Limb (tissue), 2 donors: ENCODE measurements at regions not wholly inside any gene's neighbourhood (a gene's known extent, or its start where the extent isn't known, plus 50 kb on each side); places are given as distances from the start of the nearest gene placed in this dataset.

Experiments
- DNase-seq, 2 donors: peaks; one replicate each; pipeline ENCODE4 v3.0.0-alpha.2; 2016; ENCODE audit errors: extremely low spot score in 2 of 2

GRCh38 chr4:67125636-67126514 lies 419.4 kb downstream of the CENPC start:
- no peak for DNase-seq

GRCh38 chr4:67124716-67125115 lies 420.6 kb downstream of the CENPC start:
- no peak for DNase-seq

GRCh38 chr4:67122029-67122428 lies 423.3 kb downstream of the CENPC start:
- no peak for DNase-seq

DNA sequence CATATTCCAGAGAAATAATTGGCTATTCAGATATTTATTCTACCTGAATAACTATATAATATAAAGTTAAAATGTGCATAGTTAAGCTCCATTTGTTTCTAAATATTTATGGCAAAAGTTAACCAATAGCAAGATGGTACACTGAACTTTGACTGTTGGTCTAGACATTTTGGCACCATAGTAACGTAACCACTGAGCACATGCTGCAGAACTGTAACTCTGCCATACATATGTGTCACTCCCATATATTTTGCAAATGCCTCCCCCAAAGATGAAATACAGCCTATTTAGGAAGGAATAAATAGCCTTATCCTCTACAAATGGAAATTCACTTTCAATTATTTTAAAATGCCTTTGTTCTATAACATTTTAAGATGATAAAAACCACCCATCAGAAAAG lies 424.9 kb downstream of the CENPC start:
- DNase-seq, result no peak

DNA sequence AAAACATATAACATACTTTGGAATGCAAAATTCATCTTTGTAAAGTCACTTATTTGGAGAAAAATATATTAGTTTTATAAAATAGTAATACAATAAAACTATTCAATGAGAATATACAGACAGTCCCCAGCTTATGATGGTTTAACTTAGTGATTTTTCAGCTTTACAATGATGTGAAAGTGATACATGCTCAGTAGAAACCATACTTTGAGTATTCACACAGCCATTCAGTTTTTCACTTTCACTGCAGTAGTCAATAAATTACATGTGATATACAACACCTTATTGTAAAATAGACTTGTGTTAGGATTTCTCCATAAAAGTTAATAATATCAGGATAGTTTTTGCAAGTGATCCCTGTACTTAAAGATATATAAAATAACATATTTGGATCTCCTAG lies 436.0 kb downstream of the CENPC start:
- DNase-seq, result no peak

DNA sequence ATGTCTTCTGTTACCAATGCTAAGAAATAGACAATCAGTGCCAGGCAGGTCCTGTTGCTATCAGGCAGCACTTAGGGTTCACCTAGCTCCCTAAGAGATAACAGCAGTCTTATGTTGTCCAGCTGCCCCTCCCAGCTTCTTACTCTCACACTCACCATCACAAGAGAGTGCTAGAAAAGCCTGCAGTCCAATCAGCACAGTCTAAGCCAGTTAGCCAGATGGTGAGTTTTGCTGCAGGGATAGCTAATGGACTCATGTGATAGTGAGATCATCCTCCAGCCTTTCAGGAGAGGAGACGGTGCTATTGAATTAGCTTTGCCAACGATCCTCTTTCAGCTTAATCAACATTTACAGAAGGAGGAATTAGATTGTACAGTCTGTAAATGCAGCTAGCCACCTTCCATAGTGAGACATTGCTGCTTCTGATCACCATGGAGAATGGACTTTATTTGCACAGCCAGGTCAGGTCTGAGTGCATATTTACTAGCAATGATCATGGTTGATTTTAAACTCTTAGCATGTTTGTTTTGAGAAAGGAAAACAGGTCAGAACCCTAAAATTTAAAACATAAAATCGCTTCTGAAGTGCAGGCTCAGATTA lies 438.3 kb downstream of the CENPC start:
- no peak for DNase-seq

- no peak for DNase-seq
Measured at GRCh38 chr4:67104145-67104544, 441.2 kb downstream of the CENPC start.

- DNase-seq, result no peak
Measured at GRCh38 chr4:67103001-67103747, 442.1 kb downstream of the CENPC start.

DNA sequence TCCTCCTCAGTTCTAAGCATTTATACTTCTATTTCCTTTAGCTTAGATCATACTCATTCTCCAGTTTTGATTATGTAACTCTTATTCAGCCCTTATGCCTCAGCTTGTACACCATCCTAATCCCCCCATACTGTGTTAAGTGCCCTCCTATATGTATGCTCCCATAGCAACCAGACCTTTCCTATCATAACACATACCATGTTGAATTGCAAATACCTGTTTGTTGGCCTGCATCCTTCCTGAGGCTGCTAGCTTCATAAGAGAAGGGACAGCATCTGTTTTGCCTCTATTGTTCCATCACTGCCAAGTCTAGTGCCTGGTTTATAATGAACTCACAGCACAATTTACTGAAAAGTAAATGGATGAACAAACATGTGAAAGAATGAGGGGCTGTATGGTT lies 443.7 kb downstream of the CENPC start:
- DNase-seq, result no peak

DNA sequence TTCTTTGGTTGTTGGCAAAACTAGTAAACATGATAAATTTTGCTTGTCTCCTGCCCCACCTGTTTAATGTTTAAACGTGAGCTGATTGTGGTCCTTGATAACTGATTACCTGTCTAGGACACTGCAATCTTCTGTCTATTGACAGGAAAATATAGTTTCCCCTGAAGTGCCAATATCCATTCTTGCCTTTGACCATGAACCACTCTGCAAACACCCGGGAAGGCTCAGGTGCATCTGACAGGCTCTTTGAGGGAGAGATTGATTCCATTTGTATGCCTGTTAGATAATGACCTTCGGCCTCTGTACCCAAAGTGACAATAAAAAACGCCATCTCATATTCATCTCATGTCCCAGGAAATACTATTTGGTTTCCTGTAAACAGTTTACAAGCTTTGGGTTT lies 453.0 kb downstream of the CENPC start:
- no peak for DNase-seq

DNA sequence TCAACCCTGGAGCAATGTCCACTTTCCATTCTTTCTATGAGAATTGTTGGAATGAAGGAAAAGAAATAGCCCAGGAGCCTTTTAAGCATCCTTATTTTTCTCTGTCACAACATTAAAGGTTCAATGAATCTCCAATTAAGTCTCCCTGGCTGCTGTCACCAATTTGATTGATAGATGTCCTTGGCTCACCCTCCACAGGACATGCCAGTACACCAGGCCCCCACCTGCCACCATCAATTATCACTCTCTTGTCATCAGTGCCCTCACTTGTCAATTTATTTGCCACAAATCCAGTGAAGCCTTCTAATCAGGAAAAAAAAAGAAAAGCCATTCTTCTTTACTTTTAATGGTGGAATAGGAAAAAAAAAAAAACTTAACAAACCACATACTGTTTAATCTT lies 453.6 kb downstream of the CENPC start:
- DNase-seq, result no peak

GRCh38 chr4:67087897-67088296 lies 457.4 kb downstream of the CENPC start:
- no peak for DNase-seq

DNA sequence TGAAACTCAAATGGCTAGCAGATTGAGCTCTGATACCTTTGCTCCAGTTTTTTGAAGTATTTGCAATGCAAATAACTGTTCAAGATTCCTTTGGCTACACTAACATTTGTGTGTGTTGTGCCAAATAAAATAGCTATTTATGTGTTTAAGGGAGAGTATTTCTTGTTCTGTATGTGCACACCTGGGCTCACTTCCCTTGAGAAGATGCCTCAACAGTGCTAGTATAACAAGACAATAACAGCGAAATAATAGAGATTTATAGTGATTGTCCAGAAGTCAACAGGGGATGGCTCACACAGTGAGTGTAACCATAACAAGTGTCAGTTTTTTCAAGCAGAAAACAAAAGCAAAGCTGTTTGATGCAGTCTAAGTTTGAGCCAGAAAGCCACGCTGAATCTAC lies 460.5 kb downstream of the CENPC start:
- DNase-seq, result no peak

- DNase-seq, result no peak
Measured at GRCh38 chr4:67083496-67083895, 461.8 kb downstream of the CENPC start.

DNA sequence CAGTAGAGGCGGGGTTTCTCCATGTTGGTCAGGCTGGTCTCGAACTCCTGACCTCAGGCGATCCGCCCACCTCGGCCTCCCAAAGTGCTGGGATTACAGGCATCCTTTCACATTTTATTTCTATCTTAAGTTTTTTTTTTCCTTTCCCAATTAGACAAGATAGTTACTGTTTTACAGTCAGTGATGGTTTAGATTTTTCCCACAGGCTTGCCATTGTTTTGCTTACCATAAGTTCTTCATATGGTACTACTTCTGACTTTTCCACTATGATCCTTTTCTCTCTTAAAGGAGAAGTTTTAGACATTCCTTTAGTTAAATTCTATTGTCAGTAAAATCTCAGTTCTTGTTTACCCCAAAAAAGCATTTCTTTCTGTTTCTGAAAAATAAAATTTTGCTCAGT lies 462.6 kb downstream of the CENPC start:
- no peak for DNase-seq

DNA sequence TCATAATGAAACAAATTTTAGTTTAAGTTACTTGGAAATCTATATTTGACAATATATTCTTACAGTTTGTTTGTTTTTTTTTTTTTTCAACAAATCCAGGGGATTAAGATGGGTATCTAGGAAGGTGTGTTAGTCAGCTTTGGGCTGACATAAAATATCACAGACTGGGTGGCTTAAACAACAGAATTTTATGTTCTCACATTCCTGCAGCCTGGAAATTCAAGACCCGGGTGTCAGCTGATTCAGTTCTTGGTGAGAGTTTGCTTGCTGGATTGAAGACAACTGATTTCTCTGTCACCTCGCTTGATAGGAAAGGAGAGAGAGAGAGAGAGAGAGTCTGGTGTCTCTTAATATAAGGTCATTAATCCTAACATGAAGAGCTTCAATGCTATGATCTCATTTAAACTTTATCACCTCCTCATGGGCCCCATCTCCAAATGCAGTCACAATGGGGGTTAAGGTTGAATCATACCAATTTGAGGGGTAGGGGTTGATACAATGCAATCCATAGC lies 465.2 kb downstream of the CENPC start:
- no peak for DNase-seq

DNA sequence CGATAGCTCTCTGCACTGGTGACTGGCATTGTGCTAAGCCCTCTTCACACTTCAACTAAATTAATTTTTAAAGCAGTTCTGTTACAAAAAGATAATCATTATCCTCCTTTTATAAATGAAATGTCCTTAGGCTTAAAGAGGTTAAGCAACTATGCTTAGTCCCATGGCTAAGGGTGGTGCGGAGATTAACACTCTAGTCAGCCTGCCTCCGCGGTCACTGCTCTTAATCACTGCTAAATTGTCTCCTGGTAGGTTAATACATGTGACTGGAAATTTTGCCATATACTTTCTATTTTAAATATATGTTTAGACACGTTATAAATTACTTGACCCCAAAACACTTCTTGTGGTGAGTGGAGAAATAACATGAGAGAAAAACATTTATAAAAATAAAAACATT lies 473.7 kb downstream of the CENPC start:
- DNase-seq, result no peak

DNA sequence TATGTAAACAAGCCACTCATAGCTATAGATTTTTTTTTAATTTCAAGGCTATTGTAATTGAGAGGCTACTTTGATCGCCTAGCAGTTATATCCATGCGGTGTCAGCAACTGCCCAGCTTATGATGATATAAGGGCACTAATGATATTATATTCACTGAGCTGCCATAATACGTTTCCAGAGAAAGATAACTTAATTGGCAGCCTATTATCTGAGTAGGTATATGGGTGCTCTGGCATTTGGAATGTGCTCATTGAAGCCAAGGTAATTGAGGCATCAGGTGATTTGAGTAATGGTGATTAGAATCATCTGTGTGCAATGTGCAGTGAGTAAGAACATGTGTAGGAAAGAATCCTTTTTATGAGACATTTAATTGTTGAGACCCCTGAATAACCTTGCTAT lies 490.0 kb downstream of the CENPC start:
- DNase-seq, result no peak

DNA sequence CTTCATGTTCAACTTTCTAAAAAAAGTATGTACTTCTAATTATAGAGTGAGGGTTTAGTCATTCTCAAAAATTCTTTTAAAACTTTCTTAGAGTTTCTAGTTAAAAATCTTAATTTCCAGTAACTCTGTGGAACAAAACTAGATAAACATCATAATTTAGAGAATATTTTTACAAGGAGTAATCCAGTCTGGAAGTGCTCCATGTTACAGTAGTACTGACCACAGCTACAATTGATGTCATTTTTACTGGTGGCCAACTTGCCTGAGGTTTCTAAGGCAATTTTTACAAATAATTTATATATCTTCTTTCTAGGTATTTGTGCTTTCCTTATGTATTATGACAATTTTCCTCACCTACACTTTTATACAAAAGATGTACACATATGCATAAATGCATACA lies 490.4 kb downstream of the CENPC start:
- no peak for DNase-seq

DNA sequence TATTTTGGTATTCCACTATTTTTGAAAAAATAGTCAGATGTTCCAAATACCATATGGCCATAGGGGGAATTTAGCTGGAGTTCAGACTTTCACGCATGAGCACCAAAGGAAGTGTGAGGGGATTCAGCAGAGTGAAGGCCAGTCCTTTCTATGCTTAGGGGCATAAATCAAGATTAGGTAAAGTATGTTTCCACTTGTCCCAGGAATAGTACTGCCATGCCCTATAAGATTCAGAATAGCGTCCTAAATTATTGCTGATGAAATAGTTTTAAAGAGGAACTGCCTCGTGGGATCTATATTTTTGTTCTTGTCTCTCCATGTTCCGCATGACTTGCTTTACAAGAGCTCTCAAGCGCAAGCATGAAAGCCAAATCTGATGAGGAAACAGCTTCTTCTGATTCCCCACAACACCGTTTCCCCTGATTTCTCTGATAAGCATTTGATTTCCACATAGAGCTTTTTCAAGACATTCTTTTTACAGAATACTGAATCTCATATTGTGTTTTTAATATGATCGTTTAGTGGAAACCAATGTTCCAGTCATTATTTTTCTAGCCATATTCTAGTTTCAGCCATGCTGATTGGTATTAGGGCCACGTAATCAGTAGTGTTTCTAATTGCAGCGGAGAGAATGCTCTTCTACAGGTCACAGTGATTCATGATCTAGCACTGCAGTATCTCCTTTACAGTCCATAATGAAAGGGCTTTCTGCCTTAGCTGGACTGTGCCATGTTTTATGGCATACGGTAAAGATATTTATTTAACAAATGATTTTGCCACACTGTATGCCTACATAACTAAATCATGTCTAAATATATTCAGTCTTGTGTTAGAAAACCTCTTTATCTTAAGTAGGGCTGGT lies 492.3 kb downstream of the CENPC start:
- DNase-seq, result no peak
